GM18507 (cell line): ENCODE measurements at regions not wholly inside any gene's neighbourhood (a gene's known extent, or its start where the extent isn't known, plus 50 kb on each side); places are given as distances from the start of the nearest gene placed in this dataset.
"Not testable (repeated sequence)": the region's sequence is repeated elsewhere in the genome, so short reads cannot be mapped to it uniquely, and the experiment has no call there.

ENCODE experiments used
- DNase-seq: peaks from one replicate; pipeline ENCODE4 v3.0.0; 2011; ENCODE audit warnings: low read depth; ENCODE audit not compliant: insufficient read length; ENCODE audit errors: extremely low spot score
- FAIRE-seq: peaks from 2 replicates; lab custom pipeline; 2011; peaks lifted over from hg19 to GRCh38; lab: Jason Lieb, UNC

DNA sequence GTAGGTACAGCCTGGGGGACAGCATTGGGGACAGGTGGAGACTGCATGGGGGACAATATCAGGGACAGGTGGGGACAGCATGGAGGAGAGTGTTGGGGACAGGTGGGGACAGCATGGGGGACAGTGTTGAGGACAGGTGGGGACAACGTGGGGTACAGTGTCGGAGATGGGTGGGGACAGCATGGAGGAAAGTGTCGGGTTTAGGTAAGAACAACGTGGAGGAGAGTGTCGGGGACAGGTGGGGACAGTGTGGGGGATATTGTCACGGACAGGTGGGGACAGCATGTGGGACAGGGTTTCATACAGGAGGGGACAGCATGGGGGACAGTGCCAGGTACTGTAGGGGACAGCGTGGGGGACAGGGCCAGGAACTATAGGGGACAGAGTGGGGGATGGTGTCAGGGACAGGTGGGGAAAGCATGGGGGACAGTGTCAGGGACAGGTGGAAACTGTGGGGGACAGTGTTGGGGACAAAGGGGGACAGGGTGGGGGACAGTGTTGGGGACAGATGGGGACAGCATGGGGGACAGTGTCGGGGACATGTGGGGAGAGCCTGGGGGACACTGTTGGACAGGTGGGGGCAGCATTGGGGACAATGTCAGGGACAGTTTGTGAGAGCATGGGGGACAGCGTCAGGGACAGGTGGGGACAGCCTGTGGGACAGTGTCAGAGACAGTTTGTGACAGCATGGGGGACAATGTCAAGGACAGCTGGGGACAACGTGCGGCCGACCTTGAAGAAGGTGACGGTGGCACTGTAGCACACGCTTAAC lies 213.1 kb downstream of the TMEM121 start:
- DNase-seq (no peak), FAIRE-seq (no peak)

- FAIRE-seq, DNase-seq: not testable (repeated sequence)
Observed at GRCh38 chr14:105740272-105740671, 213.9 kb downstream of the TMEM121 start.

GRCh38 chr14:105740961-105741360 lies 214.6 kb downstream of the TMEM121 start:
- FAIRE-seq, result not testable (repeated sequence)

DNA sequence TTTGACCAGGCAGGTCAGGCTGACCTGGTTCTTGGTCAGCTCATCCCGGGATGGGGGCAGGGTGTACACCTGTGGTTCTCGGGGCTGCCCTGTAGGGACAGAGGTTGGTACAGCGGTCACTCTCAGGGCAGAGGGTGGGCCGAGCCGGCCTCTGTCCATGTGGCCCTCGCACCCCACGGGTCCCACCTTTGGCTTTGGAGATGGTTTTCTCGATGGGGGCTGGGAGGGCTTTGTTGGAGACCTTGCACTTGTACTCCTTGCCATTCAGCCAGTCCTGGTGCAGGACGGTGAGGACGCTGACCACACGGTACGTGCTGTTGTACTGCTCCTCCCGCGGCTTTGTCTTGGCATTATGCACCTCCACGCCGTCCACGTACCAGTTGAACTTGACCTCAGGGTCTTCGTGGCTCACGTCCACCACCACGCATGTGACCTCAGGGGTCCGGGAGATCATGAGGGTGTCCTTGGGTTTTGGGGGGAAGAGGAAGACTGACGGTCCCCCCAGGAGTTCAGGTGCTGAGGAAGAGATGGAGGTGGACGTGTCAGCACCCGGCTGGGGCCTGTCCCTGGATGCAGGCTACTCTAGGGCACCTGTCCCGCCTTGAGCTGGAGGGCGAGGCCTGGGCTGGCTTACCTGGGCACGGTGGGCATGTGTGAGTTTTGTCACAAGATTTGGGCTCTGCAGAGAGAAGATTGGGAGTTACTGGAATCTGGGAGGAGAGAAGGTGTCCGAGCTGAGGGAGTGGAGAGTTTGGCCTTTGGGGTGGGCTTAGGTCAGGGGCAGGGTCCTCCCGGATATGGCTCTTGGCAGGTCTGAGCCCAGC lies 215.5 kb downstream of the TMEM121 start:
- DNase-seq, FAIRE-seq: not testable (repeated sequence)

More at GRCh38 chr14:105740961-105741360, 214.6 kb downstream of the TMEM121 start:
- DNase-seq, result not testable (repeated sequence)

GRCh38 chr14:105742531-105742848 lies 216.1 kb downstream of the TMEM121 start:
- FAIRE-seq (no peak), DNase-seq (no peak)

DNA sequence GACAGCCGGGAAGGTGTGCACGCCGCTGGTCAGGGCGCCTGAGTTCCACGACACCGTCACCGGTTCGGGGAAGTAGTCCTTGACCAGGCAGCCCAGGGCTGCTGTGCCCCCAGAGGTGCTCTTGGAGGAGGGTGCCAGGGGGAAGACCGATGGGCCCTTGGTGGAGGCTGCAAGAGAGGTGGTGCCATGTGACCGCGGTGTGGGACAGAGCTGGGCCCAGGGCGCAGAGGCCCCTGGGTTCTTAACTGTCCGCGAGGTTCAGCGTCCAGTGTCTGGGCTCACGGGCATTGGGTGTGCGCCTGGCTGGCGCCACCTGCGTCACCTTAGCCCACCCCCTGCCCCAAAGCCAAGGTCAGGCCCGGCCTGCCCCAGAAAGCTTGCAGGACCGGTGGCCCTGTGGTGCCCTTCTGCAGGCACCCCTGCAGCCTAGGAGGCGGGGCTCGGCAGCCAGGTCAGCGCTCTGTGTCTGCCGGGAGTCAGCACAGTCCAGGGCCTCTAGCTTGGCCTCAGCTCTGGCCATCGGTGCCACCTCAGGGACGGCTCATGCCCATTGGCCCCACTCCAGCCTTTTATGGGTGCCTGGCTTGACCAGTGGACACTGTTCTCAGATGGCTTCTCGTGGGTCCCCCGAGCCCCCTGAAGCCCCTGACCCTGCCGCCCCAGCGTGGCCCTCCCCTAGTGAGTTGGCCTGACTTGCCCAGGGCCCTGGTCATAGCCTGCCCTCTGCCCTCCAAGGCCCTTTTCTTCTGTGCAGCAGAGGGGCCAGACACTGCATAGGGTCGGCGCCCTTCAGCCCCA lies 216.7 kb downstream of the TMEM121 start:
- FAIRE-seq, DNase-seq: not testable (repeated sequence)

DNA sequence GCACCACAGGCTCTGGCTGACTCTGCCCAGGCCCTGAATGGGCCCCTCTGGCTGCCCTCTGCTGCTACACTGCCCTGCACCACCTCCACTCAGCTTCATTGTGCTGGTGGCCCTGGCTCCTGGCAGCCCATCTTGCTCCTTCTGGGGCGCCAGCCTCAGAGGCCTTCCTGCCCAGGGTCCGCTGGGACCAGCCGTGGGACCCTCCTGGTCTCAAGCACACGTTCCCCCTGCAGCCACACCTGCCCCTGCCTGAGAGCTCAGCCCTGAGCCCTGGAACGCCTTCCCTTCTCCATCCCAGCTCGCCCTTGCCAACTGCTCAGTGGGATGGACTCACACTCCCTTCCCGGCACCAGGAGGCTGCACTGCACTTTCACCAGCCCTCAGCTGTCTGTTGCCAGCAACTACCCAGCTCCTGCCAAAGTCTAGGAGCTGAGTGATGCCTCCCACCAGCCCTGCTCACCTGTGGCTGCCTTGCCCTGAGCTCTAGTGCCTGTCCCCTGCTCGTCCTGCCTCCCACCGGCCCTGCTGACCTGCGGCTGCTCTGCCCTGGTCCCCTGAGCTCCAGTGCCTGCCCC lies 217.9 kb downstream of the TMEM121 start:
- FAIRE-seq, DNase-seq: not testable (repeated sequence)

DNA sequence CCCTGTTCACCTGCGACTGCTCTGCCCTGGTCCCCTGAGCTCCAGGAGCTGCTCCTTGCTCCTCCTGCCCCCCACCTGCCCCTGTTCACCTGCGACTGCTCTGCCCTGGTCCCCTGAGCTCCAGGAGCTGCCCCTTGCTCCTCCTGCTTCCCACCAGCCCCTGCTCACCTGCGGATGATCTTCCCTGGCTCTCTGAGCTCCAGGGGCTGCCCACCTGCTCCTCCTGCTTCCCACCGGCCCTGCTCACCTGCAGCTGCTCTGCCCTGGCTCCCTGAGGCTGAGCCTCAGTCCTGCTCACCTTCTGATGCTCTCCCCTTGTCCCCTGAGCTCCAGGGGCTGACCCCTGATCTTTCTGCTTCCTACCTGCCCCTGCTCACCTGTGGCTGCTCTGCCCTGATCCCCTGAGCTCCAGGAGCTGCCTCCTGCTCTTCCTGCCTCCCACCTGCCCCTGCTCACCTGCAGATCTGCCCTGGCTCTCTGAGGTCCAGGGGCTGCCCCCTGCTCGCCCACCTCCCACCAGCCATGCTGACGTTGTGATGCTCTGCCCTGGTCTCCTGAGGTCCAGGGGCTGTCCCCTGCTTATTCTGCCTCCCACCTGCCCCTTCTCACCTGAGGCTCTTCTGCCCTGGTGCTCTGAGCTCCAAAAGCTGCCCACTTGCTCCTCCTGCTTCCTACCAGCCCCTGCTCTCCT lies 219.2 kb downstream of the TMEM121 start:
- no peak for FAIRE-seq

GRCh38 chr14:105746124-105746514 lies 219.7 kb downstream of the TMEM121 start:
- FAIRE-seq (no peak), DNase-seq (no peak)

More for the DNA sequence above, 219.2 kb downstream of the TMEM121 start:
- DNase-seq, result no peak

- DNase-seq, FAIRE-seq: not testable (repeated sequence)
Observed at GRCh38 chr14:105746800-105747502, 220.6 kb downstream of the TMEM121 start.

GRCh38 chr14:105747503-105748203 lies 221.3 kb downstream of the TMEM121 start:
- peak; percentile 82 for FAIRE-seq
- DNase-seq, result not testable (repeated sequence)

- no peak for DNase-seq
- no peak for FAIRE-seq
Observed at GRCh38 chr14:105748204-105748578, 221.8 kb downstream of the TMEM121 start.

DNA sequence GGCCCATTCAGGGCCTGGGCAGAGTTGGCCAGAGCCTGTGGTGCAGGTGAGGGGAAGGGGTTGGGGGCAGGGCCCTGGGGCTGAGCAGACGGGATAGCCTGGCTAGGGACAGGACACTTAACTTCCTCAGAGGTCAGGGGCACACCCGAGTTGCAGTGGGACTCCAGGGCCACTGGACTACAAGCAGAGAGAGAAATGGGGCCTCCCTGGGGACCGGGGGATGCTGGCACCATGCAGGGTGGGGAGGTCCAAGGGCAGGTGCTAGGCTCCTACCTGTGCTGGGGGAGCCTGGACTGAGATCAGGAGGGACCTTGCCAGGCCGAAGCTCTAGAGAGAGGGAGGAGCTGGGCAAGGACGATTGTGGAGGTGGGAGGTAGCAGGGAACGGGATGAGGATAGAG lies 222.3 kb downstream of the TMEM121 start:
- FAIRE-seq, DNase-seq: not testable (repeated sequence)

GRCh38 chr14:105749870-105750541 lies 223.6 kb downstream of the TMEM121 start:
- FAIRE-seq, DNase-seq: not testable (repeated sequence)

- not testable (repeated sequence) for FAIRE-seq, DNase-seq
Observed at GRCh38 chr14:105751291-105751751, 224.9 kb downstream of the TMEM121 start.

DNA sequence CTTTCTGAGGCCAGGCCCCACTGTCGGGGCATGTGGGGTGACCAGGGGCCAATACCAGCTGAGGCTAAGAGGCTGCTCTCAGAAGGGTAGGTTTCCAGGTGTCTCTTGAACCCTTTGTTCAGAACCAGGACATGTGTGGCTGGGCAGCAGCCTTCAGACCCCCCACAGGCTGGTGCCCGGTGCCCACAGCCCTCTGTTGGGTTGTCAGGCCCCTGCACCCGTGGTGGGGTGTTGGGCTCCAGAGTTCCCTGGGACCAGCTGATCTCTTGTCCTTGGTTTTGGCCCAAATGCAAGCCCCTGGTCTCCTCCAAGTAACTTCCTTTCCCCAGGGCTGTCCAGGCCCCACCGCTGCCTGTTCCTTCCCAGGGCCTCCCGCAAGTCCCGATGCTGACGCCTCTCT lies 226.0 kb downstream of the TMEM121 start:
- DNase-seq, FAIRE-seq: not testable (repeated sequence)
